Adrenal gland (tissue), 5 donors: ENCODE measurements at regions not wholly inside any gene's neighbourhood (a gene's known extent, or its start where the extent isn't known, plus 50 kb on each side); places are given as distances from the start of the nearest gene placed in this dataset.

Experiments
- POLR2A ChIP-seq, 2 donors: fragments of 450-650 bp; IDR thresholded peaks; one replicate each; pipeline ENCODE4 v1.6.1; 2017; ENCODE audit warnings: antibody characterized with exemption in 2 of 2, mild to moderate bottlenecking in 2 of 2, moderate library complexity in 1 of 2
- TF ChIP-seq, protein P1 (sequence below), 6 experiments: fragments of 450-650 bp in 4 of 6; fragments of 200-600 bp in 2 of 6; sonication (generic) in 1 of 6; IDR thresholded peaks; 1 replicate in 5 of 6; 2 replicates in 1 of 6; pipeline versions ENCODE4 v1.5.1 to v1.8.0; 2016 to 2021; ENCODE audit warnings: antibody characterized with exemption in 6 of 6, mild to moderate bottlenecking in 2 of 6, moderate library complexity in 1 of 6
- donor health status: DM: no; HTN: no; CAD: no.

DNA sequence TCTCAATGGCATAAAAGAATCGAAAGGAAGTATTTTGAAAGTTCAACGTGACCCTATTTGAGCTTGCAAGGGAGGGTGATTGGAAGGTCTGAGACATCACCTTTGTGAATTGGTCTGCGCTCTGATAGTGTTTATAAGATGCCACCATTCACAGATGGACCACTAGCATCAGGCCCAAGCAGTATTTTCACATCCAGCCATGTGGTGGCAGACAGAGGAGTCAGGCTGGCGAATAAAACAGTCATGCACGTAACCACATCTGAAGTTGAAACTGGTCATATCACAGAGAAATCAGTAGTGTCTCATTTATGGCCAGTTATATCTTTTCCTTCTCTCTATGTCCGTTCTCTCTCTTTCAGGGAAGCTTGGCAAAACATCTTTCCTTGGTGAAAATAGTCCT, 170.1 kb upstream of the ONECUT1 start:
- no peak for TF ChIP-seq POLR2A (IDR thresholded peaks at IDR 0.05)
- TF ChIP-seq, protein P1, sequence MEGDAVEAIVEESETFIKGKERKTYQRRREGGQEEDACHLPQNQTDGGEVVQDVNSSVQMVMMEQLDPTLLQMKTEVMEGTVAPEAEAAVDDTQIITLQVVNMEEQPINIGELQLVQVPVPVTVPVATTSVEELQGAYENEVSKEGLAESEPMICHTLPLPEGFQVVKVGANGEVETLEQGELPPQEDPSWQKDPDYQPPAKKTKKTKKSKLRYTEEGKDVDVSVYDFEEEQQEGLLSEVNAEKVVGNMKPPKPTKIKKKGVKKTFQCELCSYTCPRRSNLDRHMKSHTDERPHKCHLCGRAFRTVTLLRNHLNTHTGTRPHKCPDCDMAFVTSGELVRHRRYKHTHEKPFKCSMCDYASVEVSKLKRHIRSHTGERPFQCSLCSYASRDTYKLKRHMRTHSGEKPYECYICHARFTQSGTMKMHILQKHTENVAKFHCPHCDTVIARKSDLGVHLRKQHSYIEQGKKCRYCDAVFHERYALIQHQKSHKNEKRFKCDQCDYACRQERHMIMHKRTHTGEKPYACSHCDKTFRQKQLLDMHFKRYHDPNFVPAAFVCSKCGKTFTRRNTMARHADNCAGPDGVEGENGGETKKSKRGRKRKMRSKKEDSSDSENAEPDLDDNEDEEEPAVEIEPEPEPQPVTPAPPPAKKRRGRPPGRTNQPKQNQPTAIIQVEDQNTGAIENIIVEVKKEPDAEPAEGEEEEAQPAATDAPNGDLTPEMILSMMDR (IDR thresholded peaks at IDR 0.05), result no peak
